ENCODE measurements at regions not wholly inside any gene's neighbourhood (a gene's known extent, or its start where the extent isn't known, plus 50 kb on each side); places are given as distances from the start of the nearest gene placed in this dataset.

DNA sequence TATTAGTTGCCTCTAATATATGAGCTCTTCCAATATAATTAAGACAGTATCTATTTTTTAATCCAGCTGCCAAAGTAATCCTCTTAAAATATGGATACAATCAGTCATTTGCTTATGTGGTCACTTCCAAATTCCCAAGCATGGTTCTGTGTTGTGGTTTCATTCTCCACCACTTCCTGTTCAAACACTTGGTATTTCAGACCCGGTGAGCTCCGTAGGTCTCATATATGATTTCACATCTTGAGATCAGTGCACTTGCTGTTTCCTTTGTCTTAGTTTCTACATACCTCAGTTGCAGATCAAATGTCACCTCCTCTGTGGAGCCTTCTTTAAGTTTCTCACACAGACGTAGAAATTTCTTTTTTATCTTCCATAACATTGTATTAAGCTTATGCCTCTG lies 254.2 kb downstream of the KCNS3 start:
- H3K36me3 ChIP-seq (ENCODE audit: control insufficient read depth in 2 of 2, extremely low read depth in 1 of 2, insufficient read depth in 1 of 2, low read length in 1 of 2), result no peaks in the 10 kb centered on the region
- H3K27me3 Mint-ChIP-seq, result peaks cover 0 to 4% of the 10 kb centered on the region in 2 donors
- H3K27ac Mint-ChIP-seq, result no peak overlapping the region
- H3K9me3 ChIP-seq, result no peaks in the 10 kb centered on the region
- no peaks in the 10 kb centered on the region for H3K27me3 ChIP-seq (replicated peaks in 1 of 2; ENCODE audit: control insufficient read depth in 2 of 2, extremely low read depth in 1 of 2, insufficient read depth in 2 of 2, low read length in 1 of 2)
- no peak overlapping the region for H3K4me3 ChIP-seq (ENCODE audit: control insufficient read depth in 1 of 2, extremely low read depth in 1 of 2, low read length in 1 of 2)
- no peaks in the 10 kb centered on the region for H3K9me3 Mint-ChIP-seq
- ChIA-PET POLR2A (no interaction called here), CTCF (no interaction called here)
- ATAC-seq (replicated peaks in 1 of 4) (no peak), DNase-seq (no peak)
- peaks cover 0 to 3% (median 0%) of the 10 kb centered on the region in 3 donors for H3K4me1 Mint-ChIP-seq
- peaks cover 0 to 4% of the 10 kb centered on the region in 2 experiments for H3K4me1 ChIP-seq (ENCODE audit: control insufficient read depth in 1 of 2, extremely low read depth in 1 of 2, insufficient read depth in 2 of 2, low read length in 2 of 2)
- no peaks in the 10 kb centered on the region for H3K36me3 Mint-ChIP-seq
- whole genome bisulfite sequencing (ENCODE audit: insufficient coverage), result 0% methylated on average over 2 of the region's 3 CpGs
- H3K27ac ChIP-seq (ENCODE audit: low read length), result no peak overlapping the region
- no peak overlapping the region for H3K4me3 Mint-ChIP-seq

DNA sequence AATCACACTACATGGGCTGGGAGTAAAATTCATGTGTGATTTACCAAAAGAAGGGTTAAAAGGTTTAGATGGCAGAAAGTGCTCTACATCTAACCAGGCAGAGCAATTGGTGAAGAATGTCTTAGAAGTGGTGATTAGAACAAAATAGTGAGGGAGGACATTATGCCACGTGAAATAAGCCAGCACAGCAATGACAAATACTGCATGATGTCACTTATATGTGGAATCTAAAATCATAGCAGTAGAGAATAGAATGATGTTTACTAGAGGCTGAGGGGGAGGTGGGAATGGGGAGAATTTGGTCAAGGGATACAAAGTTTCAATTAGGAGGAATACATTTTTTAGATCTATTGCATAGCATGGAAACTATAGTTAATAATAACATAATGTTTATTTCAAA lies 253.3 kb downstream of the KCNS3 start:
- 44% methylated on average over 1 of the region's 1 CpG for WGBS (ENCODE audit: insufficient coverage)
- H3K4me3 ChIP-seq (ENCODE audit: control insufficient read depth in 1 of 2, extremely low read depth in 1 of 2, low read length in 1 of 2), result no peak overlapping the region
- ATAC-seq (replicated peaks in 1 of 4) (no peak), DNase-seq (no peak)
- H3K9me3 ChIP-seq, result no peaks in the 10 kb centered on the region
- Mint-ChIP-seq H3K27ac (no peak overlapping the region), H3K27me3 (peaks cover 0 to 4% of the 10 kb centered on the region in 2 donors), H3K36me3 (no peaks in the 10 kb centered on the region), H3K9me3 (no peaks in the 10 kb centered on the region), H3K4me1 (peaks cover 0 to 3% (median 0%) of the 10 kb centered on the region in 3 donors), H3K4me3 (no peak overlapping the region)
- CTCF ChIA-PET, result no interaction called here
- no peak overlapping the region for H3K27ac ChIP-seq (ENCODE audit: low read length)
- no peaks in the 10 kb centered on the region for H3K36me3 ChIP-seq (ENCODE audit: control insufficient read depth in 2 of 2, extremely low read depth in 1 of 2, insufficient read depth in 1 of 2, low read length in 1 of 2)
- POLR2A ChIA-PET, result interaction anchor here in 1 of 2 donors (0.6 kb wide), 1 partner anchor 121 kb away, joined by 3 read pairs; no protein-coding TSS in a partner anchor
- H3K4me1 ChIP-seq (ENCODE audit: control insufficient read depth in 1 of 2, extremely low read depth in 1 of 2, insufficient read depth in 2 of 2, low read length in 2 of 2), result peaks cover 0 to 4% of the 10 kb centered on the region in 2 experiments
- H3K27me3 ChIP-seq (replicated peaks in 1 of 2; ENCODE audit: control insufficient read depth in 2 of 2, extremely low read depth in 1 of 2, insufficient read depth in 2 of 2, low read length in 1 of 2), result no peaks in the 10 kb centered on the region

DNA sequence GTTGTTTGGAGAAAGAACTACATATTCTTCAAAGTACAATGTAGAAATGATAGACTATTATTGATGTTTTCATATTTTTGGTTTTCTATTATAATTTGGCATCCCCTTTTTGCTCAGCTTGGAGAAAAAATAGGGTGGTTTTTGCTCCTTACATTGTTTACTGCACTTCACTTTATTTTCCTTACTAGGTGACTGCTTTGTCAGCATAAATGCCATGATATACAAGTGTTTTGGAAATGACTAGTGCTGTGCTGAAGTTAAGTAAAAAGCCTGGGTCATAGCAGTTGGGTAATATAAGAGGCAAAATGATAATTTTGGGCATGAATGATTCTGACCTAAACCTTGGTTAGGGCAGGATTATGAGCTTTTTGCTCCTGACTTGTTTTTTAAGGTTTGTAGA lies 250.9 kb downstream of the KCNS3 start:
- no peaks in the 10 kb centered on the region for H3K27me3 ChIP-seq (replicated peaks in 1 of 2; ENCODE audit: control insufficient read depth in 2 of 2, extremely low read depth in 1 of 2, insufficient read depth in 2 of 2, low read length in 1 of 2)
- DNase-seq (no peak), ATAC-seq (replicated peaks in 1 of 4) (no peak)
- H3K9me3 ChIP-seq, result no peaks in the 10 kb centered on the region
- H3K27ac ChIP-seq (ENCODE audit: low read length), result no peak overlapping the region
- Mint-ChIP-seq H3K9me3 (no peaks in the 10 kb centered on the region), H3K27me3 (peaks cover 0 to 4% of the 10 kb centered on the region in 2 donors), H3K27ac (no peak overlapping the region), H3K4me1 (peaks cover 0 to 3% (median 0%) of the 10 kb centered on the region in 3 donors), H3K36me3 (no peaks in the 10 kb centered on the region), H3K4me3 (no peak overlapping the region)
- ChIA-PET CTCF (no interaction called here), POLR2A (no interaction called here)
- H3K4me3 ChIP-seq (ENCODE audit: control insufficient read depth in 1 of 2, extremely low read depth in 1 of 2, low read length in 1 of 2), result no peak overlapping the region
- H3K4me1 ChIP-seq (ENCODE audit: control insufficient read depth in 1 of 2, extremely low read depth in 1 of 2, insufficient read depth in 2 of 2, low read length in 2 of 2), result peaks cover 0 to 4% of the 10 kb centered on the region in 2 experiments
- no peaks in the 10 kb centered on the region for H3K36me3 ChIP-seq (ENCODE audit: control insufficient read depth in 2 of 2, extremely low read depth in 1 of 2, insufficient read depth in 1 of 2, low read length in 1 of 2)

DNA sequence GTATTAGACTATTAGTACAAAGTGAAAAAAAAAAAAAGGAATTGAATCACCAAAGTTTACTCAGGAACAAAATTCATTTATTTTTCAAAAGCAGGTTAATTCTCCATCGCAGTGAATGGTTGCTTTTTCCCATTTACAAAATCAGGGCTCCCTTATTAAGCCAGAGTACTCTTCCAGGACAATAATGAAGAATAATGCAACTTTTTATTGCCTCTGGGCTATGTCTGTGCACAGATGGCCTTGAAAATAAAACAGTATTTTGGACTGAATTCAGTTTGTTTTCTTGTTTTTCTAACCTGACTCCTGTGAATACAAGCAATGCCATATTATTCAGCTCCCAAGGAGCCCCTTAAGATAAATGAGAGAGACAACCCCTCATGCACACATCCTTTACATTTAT lies 246.8 kb downstream of the KCNS3 start:
- DNase-seq, result no peak

DNA sequence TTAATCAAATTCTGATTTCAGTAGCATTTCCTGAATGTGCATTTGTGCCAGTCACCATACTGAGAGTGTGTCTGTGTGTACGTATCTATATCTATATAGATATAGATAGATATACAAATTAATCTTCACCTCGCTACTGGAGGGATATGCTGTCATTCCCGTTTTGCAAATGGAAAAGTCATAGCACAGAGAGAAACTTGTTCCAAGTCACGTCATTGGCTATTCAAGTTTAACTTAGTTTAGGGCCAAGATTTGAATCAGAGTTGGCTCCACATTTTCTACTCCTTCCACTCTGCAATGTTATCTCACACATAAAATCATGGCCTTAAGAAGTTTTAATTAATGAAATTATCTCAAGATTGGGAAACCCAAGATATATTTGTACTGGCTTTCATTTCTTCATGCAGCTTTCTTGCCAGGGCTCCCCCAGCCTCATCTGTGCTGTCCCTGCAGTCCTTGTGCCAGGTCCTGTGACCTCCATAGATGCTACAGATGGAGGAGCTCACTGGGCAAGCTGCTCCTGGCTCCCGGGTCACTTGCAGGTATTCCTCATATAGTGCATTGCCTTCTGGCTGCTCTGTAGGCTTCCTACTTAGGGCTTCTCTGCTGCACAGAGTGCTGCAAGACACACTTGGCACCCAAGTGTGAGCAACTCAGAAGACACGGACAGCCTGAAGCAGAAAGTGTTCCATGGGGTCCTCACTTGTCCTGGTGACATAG lies 245.8 kb downstream of the KCNS3 start:
- Histone ChIP-seq H3K9me3 (no peaks in the 10 kb centered on the region), H3K27ac (ENCODE audit: low read length) (no peak overlapping the region), H3K36me3 (ENCODE audit: control insufficient read depth in 2 of 2, extremely low read depth in 1 of 2, insufficient read depth in 1 of 2, low read length in 1 of 2) (no peaks in the 10 kb centered on the region), H3K4me3 (ENCODE audit: control insufficient read depth in 1 of 2, extremely low read depth in 1 of 2, low read length in 1 of 2) (no peak overlapping the region), H3K27me3 (replicated peaks in 1 of 2; ENCODE audit: control insufficient read depth in 2 of 2, extremely low read depth in 1 of 2, insufficient read depth in 2 of 2, low read length in 1 of 2) (no peaks in the 10 kb centered on the region), H3K4me1 (ENCODE audit: control insufficient read depth in 1 of 2, extremely low read depth in 1 of 2, insufficient read depth in 2 of 2, low read length in 2 of 2) (no peaks in the 10 kb centered on the region)
- POLR2A ChIA-PET, result no interaction called here
- no peaks in the 10 kb centered on the region for H3K4me1 Mint-ChIP-seq
- CTCF ChIA-PET, result no interaction called here
- H3K27ac Mint-ChIP-seq, result no peak overlapping the region
- DNase-seq, result no peak
- no peak for ATAC-seq (replicated peaks in 1 of 4)
- WGBS (ENCODE audit: insufficient coverage), result 84% methylated on average over 2 of the region's 6 CpGs
- no peak overlapping the region for H3K4me3 Mint-ChIP-seq
- H3K36me3 Mint-ChIP-seq, result no peaks in the 10 kb centered on the region
- H3K27me3 Mint-ChIP-seq, result peaks cover 0 to 12% of the 10 kb centered on the region in 2 donors
- H3K9me3 Mint-ChIP-seq, result no peaks in the 10 kb centered on the region

More for the DNA sequence above, 246.8 kb downstream of the KCNS3 start:
- H3K27ac ChIP-seq (ENCODE audit: low read length), result no peak overlapping the region
- WGBS (ENCODE audit: insufficient coverage), result no CpG with 5 or more reads among the region's 1 CpG
- no peaks in the 10 kb centered on the region for H3K9me3 ChIP-seq
- ATAC-seq (replicated peaks in 1 of 4), result no peak
- H3K4me3 ChIP-seq (ENCODE audit: control insufficient read depth in 1 of 2, extremely low read depth in 1 of 2, low read length in 1 of 2), result no peak overlapping the region
- ChIA-PET CTCF (no interaction called here), POLR2A (no interaction called here)
- no peaks in the 10 kb centered on the region for H3K36me3 Mint-ChIP-seq
- peaks cover 0 to 5% of the 10 kb centered on the region in 2 donors for H3K27me3 Mint-ChIP-seq
- H3K36me3 ChIP-seq (ENCODE audit: control insufficient read depth in 2 of 2, extremely low read depth in 1 of 2, insufficient read depth in 1 of 2, low read length in 1 of 2), result no peaks in the 10 kb centered on the region
- no peak overlapping the region for H3K27ac Mint-ChIP-seq
- H3K4me1 Mint-ChIP-seq, result no peaks in the 10 kb centered on the region
- H3K27me3 ChIP-seq (replicated peaks in 1 of 2; ENCODE audit: control insufficient read depth in 2 of 2, extremely low read depth in 1 of 2, insufficient read depth in 2 of 2, low read length in 1 of 2), result no peaks in the 10 kb centered on the region
- no peak overlapping the region for H3K4me3 Mint-ChIP-seq
- no peaks in the 10 kb centered on the region for H3K9me3 Mint-ChIP-seq
- no peaks in the 10 kb centered on the region for H3K4me1 ChIP-seq (ENCODE audit: control insufficient read depth in 1 of 2, extremely low read depth in 1 of 2, insufficient read depth in 2 of 2, low read length in 2 of 2)

DNA sequence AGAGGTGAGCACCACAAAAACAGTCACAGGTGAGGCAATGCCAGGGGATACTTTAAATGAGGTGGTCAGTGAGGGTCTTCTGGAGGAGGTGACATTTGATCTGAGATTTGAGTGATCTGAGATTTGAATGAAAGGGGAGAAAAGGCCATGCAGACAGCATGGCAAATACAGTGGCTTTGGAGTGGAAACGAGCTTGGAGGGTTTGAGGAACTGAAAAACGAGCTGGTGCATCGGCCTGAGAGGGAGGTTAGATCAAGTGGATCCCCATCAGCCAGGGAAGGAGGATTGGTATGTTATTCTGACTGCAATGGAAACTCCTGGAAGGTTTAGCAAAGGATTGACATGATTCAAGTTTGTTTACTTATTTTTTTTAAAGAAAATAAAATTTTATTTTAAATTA lies 245.1 kb downstream of the KCNS3 start:
- H3K4me1 ChIP-seq (ENCODE audit: control insufficient read depth in 1 of 2, extremely low read depth in 1 of 2, insufficient read depth in 2 of 2, low read length in 2 of 2), result no peaks in the 10 kb centered on the region
- ATAC-seq (replicated peaks in 1 of 4) (no peak), DNase-seq (no peak)
- H3K27me3 ChIP-seq (replicated peaks in 1 of 2; ENCODE audit: control insufficient read depth in 2 of 2, extremely low read depth in 1 of 2, insufficient read depth in 2 of 2, low read length in 1 of 2), result no peaks in the 10 kb centered on the region
- no peak overlapping the region for H3K4me3 Mint-ChIP-seq
- H3K27me3 Mint-ChIP-seq, result peaks cover 0 to 12% of the 10 kb centered on the region in 2 donors
- H3K36me3 Mint-ChIP-seq, result no peaks in the 10 kb centered on the region
- no peak overlapping the region for H3K27ac ChIP-seq (ENCODE audit: low read length)
- H3K4me1 Mint-ChIP-seq, result no peaks in the 10 kb centered on the region
- no peak overlapping the region for H3K4me3 ChIP-seq (ENCODE audit: control insufficient read depth in 1 of 2, extremely low read depth in 1 of 2, low read length in 1 of 2)
- H3K9me3 Mint-ChIP-seq, result no peaks in the 10 kb centered on the region
- CTCF ChIA-PET, result no interaction called here
- H3K36me3 ChIP-seq (ENCODE audit: control insufficient read depth in 2 of 2, extremely low read depth in 1 of 2, insufficient read depth in 1 of 2, low read length in 1 of 2), result no peaks in the 10 kb centered on the region
- POLR2A ChIA-PET, result no interaction called here
- no peaks in the 10 kb centered on the region for H3K9me3 ChIP-seq
- no peak overlapping the region for H3K27ac Mint-ChIP-seq
- 31% methylated on average over 3 of the region's 3 CpGs for WGBS (ENCODE audit: insufficient coverage)

DNA sequence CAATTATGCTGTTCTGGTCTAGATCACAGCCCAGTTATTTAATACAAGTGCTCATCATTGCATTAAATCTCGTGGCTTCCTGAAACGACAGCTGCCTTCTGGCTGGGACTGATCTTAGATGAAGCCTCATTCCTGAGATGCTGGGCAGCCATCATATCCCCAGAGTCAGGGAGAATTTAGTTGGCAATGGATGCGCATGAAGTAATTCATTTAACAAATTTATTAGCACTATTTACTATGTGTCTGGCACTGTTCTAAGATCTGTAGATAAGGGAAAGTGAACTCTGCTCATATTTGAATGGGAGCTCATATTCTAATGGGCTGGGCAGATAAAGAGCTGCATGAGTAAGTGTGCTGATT lies 244.7 kb downstream of the KCNS3 start:
- no peaks in the 10 kb centered on the region for H3K9me3 Mint-ChIP-seq
- no CpG with 5 or more reads among the region's 3 CpGs for WGBS (ENCODE audit: insufficient coverage)
- DNase-seq, result no peak
- H3K36me3 Mint-ChIP-seq, result no peaks in the 10 kb centered on the region
- H3K4me1 Mint-ChIP-seq, result no peaks in the 10 kb centered on the region
- no peak overlapping the region for H3K27ac Mint-ChIP-seq
- no peaks in the 10 kb centered on the region for H3K27me3 ChIP-seq (replicated peaks in 1 of 2; ENCODE audit: control insufficient read depth in 2 of 2, extremely low read depth in 1 of 2, insufficient read depth in 2 of 2, low read length in 1 of 2)
- no peak overlapping the region for H3K4me3 Mint-ChIP-seq
- POLR2A ChIA-PET, result no interaction called here
- H3K9me3 ChIP-seq, result no peaks in the 10 kb centered on the region
- H3K36me3 ChIP-seq (ENCODE audit: control insufficient read depth in 2 of 2, extremely low read depth in 1 of 2, insufficient read depth in 1 of 2, low read length in 1 of 2), result no peaks in the 10 kb centered on the region
- no peak overlapping the region for H3K4me3 ChIP-seq (ENCODE audit: control insufficient read depth in 1 of 2, extremely low read depth in 1 of 2, low read length in 1 of 2)
- no peaks in the 10 kb centered on the region for H3K4me1 ChIP-seq (ENCODE audit: control insufficient read depth in 1 of 2, extremely low read depth in 1 of 2, insufficient read depth in 2 of 2, low read length in 2 of 2)
- CTCF ChIA-PET, result no interaction called here
- H3K27ac ChIP-seq (ENCODE audit: low read length), result no peak overlapping the region
- H3K27me3 Mint-ChIP-seq, result peaks cover 0 to 12% of the 10 kb centered on the region in 2 donors
- ATAC-seq (replicated peaks in 1 of 4), result no peak
